ENCODE measurements at regions not wholly inside any gene's neighbourhood (a gene's known extent, or its start where the extent isn't known, plus 50 kb on each side); places are given as distances from the start of the nearest gene placed in this dataset.
A peak's percentile ranks its signal among the peaks of the same experiment; 100 is the strongest.

GRCh38 chr10:60728056-60728455 is 50.2 kb upstream of the CDK1 start:
- Mint-ChIP-seq H3K36me3 (no peaks in the 10 kb centered on the region), H3K27ac (peak overlapping the region in 1 of 6 donors; percentile 39), H3K27me3 (peaks cover 3 to 20% (median 18%) of the 10 kb centered on the region in 3 donors), H3K4me3 (no peak overlapping the region), H3K4me1 (peaks cover 22 to 33% (median 26%) of the 10 kb centered on the region in 3 donors), H3K9me3 (no peaks in the 10 kb centered on the region)
- DNase-seq: no peak
- no peak for ATAC-seq (ENCODE audit: low read depth in 2 of 2)

- Mint-ChIP-seq H3K27ac (no peak overlapping the region), H3K4me3 (no peak overlapping the region), H3K4me1 (peaks cover 9 to 19% (median 12%) of the 10 kb centered on the region in 3 donors), H3K9me3 (no peaks in the 10 kb centered on the region), H3K36me3 (no peaks in the 10 kb centered on the region), H3K27me3 (peaks cover 3 to 20% (median 18%) of the 10 kb centered on the region in 3 donors)
- DNase-seq (no peak), ATAC-seq (ENCODE audit: low read depth in 2 of 2) (no peak)
Measured at GRCh38 chr10:60726257-60726656, 52.0 kb upstream of the CDK1 start.

- no peak for ATAC-seq (ENCODE audit: low read depth in 2 of 2)
- H3K27ac Mint-ChIP-seq: no peak overlapping the region
- peaks cover 0 to under 1% (median 0%) of the 10 kb centered on the region in 3 donors for H3K4me1 Mint-ChIP-seq
- H3K4me3 Mint-ChIP-seq: no peak overlapping the region
- peaks cover 8 to 20% (median 18%) of the 10 kb centered on the region in 3 donors for H3K27me3 Mint-ChIP-seq
- no peaks in the 10 kb centered on the region for H3K9me3 Mint-ChIP-seq
- no peaks in the 10 kb centered on the region for H3K36me3 Mint-ChIP-seq
- no peak for DNase-seq
Measured at GRCh38 chr10:60722623-60723022, 55.7 kb upstream of the CDK1 start.

- H3K27me3 Mint-ChIP-seq: peaks cover 0 to 10% (median 8%) of the 10 kb centered on the region in 3 donors
- no peaks in the 10 kb centered on the region for H3K36me3 Mint-ChIP-seq
- H3K27ac Mint-ChIP-seq: no peak overlapping the region
- no peak for DNase-seq
- no peak overlapping the region for H3K4me3 Mint-ChIP-seq
- H3K4me1 Mint-ChIP-seq: no peaks in the 10 kb centered on the region
- no peaks in the 10 kb centered on the region for H3K9me3 Mint-ChIP-seq
- ATAC-seq (ENCODE audit: low read depth in 2 of 2): no peak
Measured at GRCh38 chr10:60719721-60720120, 58.6 kb upstream of the CDK1 start.

GRCh38 chr10:60718886-60719285 is 59.4 kb upstream of the CDK1 start:
- H3K4me3 Mint-ChIP-seq: no peak overlapping the region
- H3K4me1 Mint-ChIP-seq: no peaks in the 10 kb centered on the region
- peak overlapping the region in 1 of 6 donors; percentile 74 for H3K27ac Mint-ChIP-seq
- no peaks in the 10 kb centered on the region for H3K36me3 Mint-ChIP-seq
- H3K9me3 Mint-ChIP-seq: no peaks in the 10 kb centered on the region
- peaks cover 0 to 10% (median 6%) of the 10 kb centered on the region in 3 donors for H3K27me3 Mint-ChIP-seq
- DNase-seq (no peak), ATAC-seq (ENCODE audit: low read depth in 2 of 2) (no peak)

- Mint-ChIP-seq H3K4me3 (no peak overlapping the region), H3K27me3 (peaks cover 0 to 10% (median 4%) of the 10 kb centered on the region in 3 donors), H3K4me1 (no peaks in the 10 kb centered on the region), H3K36me3 (no peaks in the 10 kb centered on the region), H3K9me3 (no peaks in the 10 kb centered on the region), H3K27ac (no peak overlapping the region)
- ATAC-seq (ENCODE audit: low read depth in 2 of 2) (peak in 1 of 2 donors; percentile 47), DNase-seq (no peak)
Measured at GRCh38 chr10:60717852-60718251, 60.4 kb upstream of the CDK1 start.

- no peaks in the 10 kb centered on the region for H3K9me3 Mint-ChIP-seq
- no peak overlapping the region for H3K4me3 Mint-ChIP-seq
- no peak for ATAC-seq (ENCODE audit: low read depth in 2 of 2)
- peaks cover 0 to 5% (median 4%) of the 10 kb centered on the region in 3 donors for H3K27me3 Mint-ChIP-seq
- no peaks in the 10 kb centered on the region for H3K36me3 Mint-ChIP-seq
- no peaks in the 10 kb centered on the region for H3K4me1 Mint-ChIP-seq
- no peak overlapping the region for H3K27ac Mint-ChIP-seq
- DNase-seq: no peak
Measured at GRCh38 chr10:60714233-60714632, 64.0 kb upstream of the CDK1 start.

- Mint-ChIP-seq H3K36me3 (no peaks in the 10 kb centered on the region), H3K27ac (no peak overlapping the region), H3K4me1 (no peaks in the 10 kb centered on the region), H3K27me3 (peaks cover 2 to 21% (median 4%) of the 10 kb centered on the region in 3 donors), H3K9me3 (no peaks in the 10 kb centered on the region), H3K4me3 (no peak overlapping the region)
- DNase-seq (no peak), ATAC-seq (ENCODE audit: low read depth in 2 of 2) (no peak)
Measured at GRCh38 chr10:60711496-60711895, 66.8 kb upstream of the CDK1 start.

- H3K27me3 Mint-ChIP-seq: peaks cover 4 to 27% (median 11%) of the 10 kb centered on the region in 3 donors
- no peaks in the 10 kb centered on the region for H3K4me1 Mint-ChIP-seq
- H3K27ac Mint-ChIP-seq: no peak overlapping the region
- ATAC-seq (ENCODE audit: low read depth in 2 of 2): no peak
- DNase-seq: no peak
- no peak overlapping the region for H3K4me3 Mint-ChIP-seq
- H3K9me3 Mint-ChIP-seq: peaks cover 0 to 3% (median 0%) of the 10 kb centered on the region in 7 donors
- no peaks in the 10 kb centered on the region for H3K36me3 Mint-ChIP-seq
Measured at GRCh38 chr10:60710041-60710440, 68.2 kb upstream of the CDK1 start.

GRCh38 chr10:60708666-60709065 is 69.6 kb upstream of the CDK1 start:
- Mint-ChIP-seq H3K27ac (peak overlapping the region in 1 of 6 donors; percentile 21), H3K27me3 (peaks cover 4 to 27% (median 11%) of the 10 kb centered on the region in 3 donors), H3K4me3 (no peak overlapping the region), H3K4me1 (no peaks in the 10 kb centered on the region), H3K36me3 (no peaks in the 10 kb centered on the region), H3K9me3 (peaks cover 0 to 3% (median 0%) of the 10 kb centered on the region in 7 donors)
- ATAC-seq (ENCODE audit: low read depth in 2 of 2) (no peak), DNase-seq (no peak)

- Mint-ChIP-seq H3K9me3 (peaks cover 0 to 3% (median 0%) of the 10 kb centered on the region in 7 donors), H3K36me3 (no peaks in the 10 kb centered on the region), H3K4me3 (no peak overlapping the region), H3K4me1 (no peaks in the 10 kb centered on the region), H3K27ac (no peak overlapping the region), H3K27me3 (peaks cover 4 to 23% (median 11%) of the 10 kb centered on the region in 3 donors)
- ATAC-seq (ENCODE audit: low read depth in 2 of 2): no peak
- DNase-seq: no peak
Measured at GRCh38 chr10:60707841-60708240, 70.4 kb upstream of the CDK1 start.

GRCh38 chr10:60706146-60706545 is 72.1 kb upstream of the CDK1 start:
- no peak for ATAC-seq (ENCODE audit: low read depth in 2 of 2)
- Mint-ChIP-seq H3K4me1 (no peaks in the 10 kb centered on the region), H3K27ac (peak overlapping the region in 1 of 6 donors; percentile 46), H3K4me3 (no peak overlapping the region), H3K9me3 (peaks cover 0 to 3% (median 0%) of the 10 kb centered on the region in 7 donors), H3K36me3 (no peaks in the 10 kb centered on the region), H3K27me3 (peaks cover 4 to 23% (median 11%) of the 10 kb centered on the region in 3 donors)
- no peak for DNase-seq

GRCh38 chr10:60705376-60705775 is 72.9 kb upstream of the CDK1 start:
- no peak for ATAC-seq (ENCODE audit: low read depth in 2 of 2)
- Mint-ChIP-seq H3K27ac (no peak overlapping the region), H3K36me3 (no peaks in the 10 kb centered on the region), H3K4me3 (no peak overlapping the region), H3K9me3 (peaks cover 0 to 3% (median 0%) of the 10 kb centered on the region in 7 donors), H3K4me1 (no peaks in the 10 kb centered on the region), H3K27me3 (peaks cover 4 to 23% (median 11%) of the 10 kb centered on the region in 3 donors)
- DNase-seq: no peak

GRCh38 chr10:60704471-60704870 is 73.8 kb upstream of the CDK1 start:
- Mint-ChIP-seq H3K36me3 (no peaks in the 10 kb centered on the region), H3K4me3 (no peak overlapping the region), H3K27me3 (peaks cover 4 to 23% (median 11%) of the 10 kb centered on the region in 3 donors), H3K27ac (no peak overlapping the region), H3K9me3 (peaks cover 0 to 3% (median 0%) of the 10 kb centered on the region in 7 donors), H3K4me1 (no peaks in the 10 kb centered on the region)
- no peak for DNase-seq
- no peak for ATAC-seq (ENCODE audit: low read depth in 2 of 2)
